Retinal pigment epithelial cell (primary cell): ENCODE measurements at regions not wholly inside any gene's neighbourhood (a gene's known extent, or its start where the extent isn't known, plus 50 kb on each side); places are given as distances from the start of the nearest gene placed in this dataset.

Source experiments
- DNase-seq: peaks from one replicate; pipeline ENCODE4 v3.0.0-alpha.2; 2010; ENCODE audit warnings: low read depth
- H3K4me3 ChIP-seq: 2 replicates; pipeline ENCODE4 v1.5.1; 2011; ENCODE audit warnings: mild to moderate bottlenecking, low read length, control low read depth, moderate library complexity
- CTCF ChIP-seq: conservative IDR thresholded peaks from 2 replicates; pipeline ENCODE4 v1.5.1; 2011; ENCODE audit warnings: low read depth, low read length, control low read depth, inconsistent platforms

- H3K4me3 ChIP-seq, result no peak overlapping the region
- DNase-seq, result no peak
Observed at GRCh38 chr4:19544446-19545125, 707.1 kb upstream of the SLIT2 start.

GRCh38 chr4:19540859-19541540 lies 710.7 kb upstream of the SLIT2 start:
- no peak overlapping the region for H3K4me3 ChIP-seq
- no peak for TF ChIP-seq CTCF
- DNase-seq, result peak; percentile 41

More at GRCh38 chr4:19544446-19545125, 707.1 kb upstream of the SLIT2 start:
- TF ChIP-seq CTCF, result no peak

GRCh38 chr4:19539201-19539600 lies 712.5 kb upstream of the SLIT2 start:
- no peak for DNase-seq
- no peak overlapping the region for H3K4me3 ChIP-seq
- TF ChIP-seq CTCF, result no peak

GRCh38 chr4:19534159-19534558 lies 717.5 kb upstream of the SLIT2 start:
- no peak for TF ChIP-seq CTCF
- no peak overlapping the region for H3K4me3 ChIP-seq

GRCh38 chr4:19531906-19532848 lies 719.5 kb upstream of the SLIT2 start:
- TF ChIP-seq CTCF, result no peak
- H3K4me3 ChIP-seq, result no peak overlapping the region
- peak; percentile 39 for DNase-seq

More at GRCh38 chr4:19534159-19534558, 717.5 kb upstream of the SLIT2 start:
- DNase-seq, result no peak

- no peak for DNase-seq
- TF ChIP-seq CTCF, result no peak
- no peak overlapping the region for H3K4me3 ChIP-seq
Observed at GRCh38 chr4:19523964-19524363, 727.7 kb upstream of the SLIT2 start.
